Germinal center (tissue), 1 donor: ENCODE measurements at regions not wholly inside any gene's neighbourhood (a gene's known extent, or its start where the extent isn't known, plus 50 kb on each side); places are given as distances from the start of the nearest gene placed in this dataset.
"Not testable (repeated sequence)": the region's sequence is repeated elsewhere in the genome, so short reads cannot be mapped to it uniquely, and the experiment has no call there.

Experiments used
- DNase-seq: peaks from one replicate; pipeline ENCODE4 v3.0.0; 2012; ENCODE audit warnings: mixed read lengths, low spot score

GRCh38 chr16:51542981-51543815 lies 392.1 kb upstream of the SALL1 start:
- DNase-seq = no peak

GRCh38 chr16:51540259-51540658 lies 389.2 kb upstream of the SALL1 start:
- DNase-seq = no peak

DNA sequence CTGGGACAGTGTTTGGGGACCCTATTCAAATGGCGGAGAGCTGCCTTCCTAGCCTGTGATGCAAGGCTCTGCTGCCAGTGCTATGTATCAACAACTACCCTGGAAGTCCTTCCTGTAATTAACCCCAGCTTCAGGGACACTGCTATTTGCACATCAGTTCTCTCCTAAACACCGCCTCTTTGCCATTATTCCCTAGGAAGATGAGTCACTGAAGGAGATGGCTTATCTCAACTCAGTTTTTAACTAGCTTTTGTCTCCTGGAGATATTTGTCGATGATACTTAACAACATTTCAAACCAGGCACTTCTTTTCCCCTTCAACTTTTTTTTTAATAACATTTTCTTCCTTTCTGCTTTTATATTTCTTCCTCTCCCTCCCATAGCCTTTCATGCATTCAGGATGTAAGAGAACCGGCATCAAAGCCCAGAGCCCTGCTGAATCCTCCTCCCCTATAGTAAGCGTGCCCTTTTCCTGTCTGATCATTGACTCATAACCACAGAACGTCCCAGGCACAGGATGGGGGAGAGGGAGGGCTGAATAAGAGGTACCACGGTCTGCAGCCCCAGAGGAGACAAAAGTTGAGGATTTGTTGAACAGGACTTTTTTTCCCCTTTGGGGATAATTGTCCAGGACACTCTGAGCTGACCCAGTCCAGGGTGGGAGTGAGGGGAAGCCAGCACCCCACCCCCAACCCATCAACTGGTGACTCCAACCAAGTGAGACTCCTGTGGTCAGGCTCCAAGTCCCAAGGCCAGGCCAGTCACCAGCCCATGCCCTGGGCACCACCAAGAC lies 387.8 kb upstream of the SALL1 start:
- no peak for DNase-seq

DNA sequence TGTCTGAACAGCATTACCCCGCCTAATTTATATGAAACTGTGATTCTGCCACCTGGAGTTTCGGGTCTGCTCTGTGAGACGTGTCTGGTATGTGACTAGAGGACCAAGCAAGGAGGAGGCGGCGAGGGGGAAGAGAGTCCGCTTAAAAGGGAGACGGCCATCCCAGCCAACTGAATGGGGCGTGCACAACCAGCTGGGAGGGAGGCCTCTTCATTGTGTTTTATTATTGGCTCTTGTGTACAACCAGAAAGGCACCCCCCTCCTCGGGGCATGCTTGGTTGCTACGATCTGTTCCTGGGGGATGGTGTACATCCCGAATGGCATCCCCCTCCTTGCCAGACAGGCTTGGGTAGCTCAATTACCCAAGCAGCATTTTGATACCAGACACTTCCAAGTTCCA lies 384.5 kb upstream of the SALL1 start:
- no peak for DNase-seq

GRCh38 chr16:51532551-51532950 lies 381.5 kb upstream of the SALL1 start:
- no peak for DNase-seq

DNA sequence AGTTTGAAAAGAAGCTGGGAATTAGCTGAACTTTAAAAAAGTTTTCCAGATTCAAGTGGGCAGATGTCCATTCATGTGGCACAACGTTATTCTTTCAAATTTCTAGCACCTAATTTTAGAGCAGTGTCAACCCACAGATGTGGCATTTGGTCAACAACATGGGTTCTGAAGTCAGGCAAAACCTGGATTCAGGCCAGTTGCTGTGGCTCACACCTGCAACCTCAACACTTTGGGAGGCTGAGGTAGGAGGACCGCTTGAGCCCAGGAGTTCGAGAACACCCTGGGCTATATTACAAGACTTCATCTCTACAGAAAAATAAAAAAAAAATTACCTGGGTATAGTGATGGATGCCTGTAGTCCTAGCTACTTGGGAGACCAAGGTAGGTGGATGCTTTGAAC lies 380.2 kb upstream of the SALL1 start:
- DNase-seq = no peak

GRCh38 chr16:51527349-51527748 lies 376.3 kb upstream of the SALL1 start:
- no peak for DNase-seq

DNA sequence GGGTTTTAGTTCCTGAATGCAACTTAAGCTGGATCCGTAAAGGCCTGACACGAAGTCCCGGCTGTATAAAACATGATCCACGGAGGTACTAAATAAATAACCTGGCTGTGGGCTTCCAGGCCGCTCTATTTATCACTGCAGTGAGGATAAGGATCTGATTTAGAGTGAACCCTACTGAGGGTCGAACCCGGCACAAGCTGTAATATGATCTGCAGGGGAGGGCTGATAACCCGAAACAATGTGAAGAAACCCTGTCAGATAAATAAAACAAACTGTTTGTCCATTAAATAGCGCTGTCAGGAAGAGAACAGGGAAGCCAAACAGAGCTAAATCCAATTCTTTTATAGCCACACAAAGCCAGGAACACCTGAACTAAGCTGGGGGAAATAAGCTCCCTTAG lies 375.6 kb upstream of the SALL1 start:
- no peak for DNase-seq

- DNase-seq = no peak
Observed at GRCh38 chr16:51524555-51525373, 373.7 kb upstream of the SALL1 start.

DNA sequence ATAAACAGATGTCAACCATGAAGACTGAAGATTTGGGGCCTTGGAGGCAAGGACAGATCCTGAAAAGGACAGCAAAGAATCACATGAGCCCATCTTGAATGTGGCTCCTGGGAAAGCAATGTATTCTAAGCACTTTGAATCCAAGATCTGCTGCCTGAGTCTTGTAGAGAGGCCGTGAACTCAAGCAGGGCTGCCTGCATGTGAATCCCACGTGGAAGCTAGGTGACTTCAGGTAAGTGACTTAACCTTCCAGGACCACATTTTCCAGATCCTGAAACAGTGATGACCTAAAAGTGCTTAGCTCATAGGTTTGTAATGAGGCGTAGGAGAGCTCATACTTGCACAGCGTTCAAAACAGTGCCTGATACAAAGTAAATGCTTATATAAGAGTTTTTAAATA lies 373.0 kb upstream of the SALL1 start:
- DNase-seq = no peak

DNA sequence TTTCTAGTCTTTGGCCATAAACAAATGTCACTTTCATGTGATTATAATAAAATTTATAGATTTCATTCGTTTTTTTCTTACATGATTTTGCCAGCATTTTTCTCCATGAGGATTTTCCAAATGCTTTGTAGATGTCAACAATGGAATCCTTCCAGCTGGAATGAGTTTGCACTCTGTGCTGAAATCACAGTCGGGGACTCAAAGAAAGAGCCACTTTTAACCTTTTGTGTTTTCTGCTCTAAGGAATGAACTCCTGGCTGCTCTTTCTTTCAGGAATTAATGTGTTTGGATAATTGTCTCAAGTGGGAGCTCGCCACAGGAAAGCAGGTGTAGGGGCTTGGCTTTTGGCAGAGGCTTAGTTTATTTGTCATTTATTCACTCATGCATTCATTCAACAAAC lies 372.3 kb upstream of the SALL1 start:
- DNase-seq = no peak

GRCh38 chr16:51522902-51523301 lies 371.8 kb upstream of the SALL1 start:
- no peak for DNase-seq

DNA sequence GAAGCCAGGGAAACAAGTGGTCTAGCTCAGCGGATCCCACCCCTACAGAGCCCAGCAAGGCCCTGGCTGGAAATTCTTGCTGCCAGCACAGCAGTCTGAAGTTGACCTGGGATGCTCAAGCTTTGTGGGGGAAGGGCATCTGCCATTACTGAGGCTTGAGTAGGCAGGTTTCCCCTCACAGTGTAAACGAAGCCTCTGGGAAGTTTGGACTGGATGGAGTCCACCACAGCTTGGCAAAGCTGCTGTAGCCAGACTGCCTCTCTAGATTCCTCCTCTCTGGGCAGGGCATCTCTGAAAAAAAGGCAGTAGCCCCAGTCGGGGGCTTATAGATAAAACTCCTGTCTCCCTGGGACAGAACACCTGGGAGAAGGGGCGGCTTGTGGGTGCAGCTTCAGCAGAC lies 365.9 kb upstream of the SALL1 start:
- DNase-seq = not testable (repeated sequence)

DNA sequence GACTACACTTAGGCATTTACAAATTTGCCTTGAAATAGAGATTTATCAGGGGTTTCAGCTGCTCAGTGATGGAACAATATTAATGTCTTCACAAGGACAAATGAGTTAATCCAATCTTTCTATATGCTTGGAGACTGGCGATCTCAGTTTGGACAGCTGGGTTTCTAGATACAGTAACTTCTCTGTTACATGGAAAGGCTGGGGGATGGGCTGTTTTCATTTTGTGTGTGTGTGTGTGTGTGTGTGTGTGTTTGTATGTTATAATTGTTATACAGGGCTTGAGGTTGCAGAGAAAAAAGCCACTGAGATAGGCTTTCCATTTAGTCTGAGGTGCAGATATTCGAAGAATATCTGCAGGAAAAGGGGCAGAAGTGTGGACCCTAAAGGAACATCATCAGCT lies 359.3 kb upstream of the SALL1 start:
- DNase-seq = no peak

DNA sequence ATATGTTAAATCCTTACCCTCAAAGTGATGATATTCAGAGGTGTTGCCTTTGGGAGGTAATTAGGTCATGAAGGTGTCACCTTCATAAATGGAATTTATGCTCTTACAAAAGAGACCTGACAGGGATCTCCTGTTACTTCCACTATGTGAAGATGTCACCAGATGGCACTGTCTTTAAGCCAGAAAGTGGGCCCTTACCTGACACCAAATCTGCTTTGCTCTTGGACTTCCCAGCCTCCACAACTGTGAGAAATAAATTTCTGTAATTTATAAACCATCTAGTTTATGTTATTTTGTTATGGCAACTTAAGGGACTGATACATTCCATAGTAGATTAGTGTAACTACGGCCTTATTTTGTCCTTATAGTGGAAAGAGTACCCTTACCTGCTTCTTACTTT lies 358.3 kb upstream of the SALL1 start:
- no peak for DNase-seq

DNA sequence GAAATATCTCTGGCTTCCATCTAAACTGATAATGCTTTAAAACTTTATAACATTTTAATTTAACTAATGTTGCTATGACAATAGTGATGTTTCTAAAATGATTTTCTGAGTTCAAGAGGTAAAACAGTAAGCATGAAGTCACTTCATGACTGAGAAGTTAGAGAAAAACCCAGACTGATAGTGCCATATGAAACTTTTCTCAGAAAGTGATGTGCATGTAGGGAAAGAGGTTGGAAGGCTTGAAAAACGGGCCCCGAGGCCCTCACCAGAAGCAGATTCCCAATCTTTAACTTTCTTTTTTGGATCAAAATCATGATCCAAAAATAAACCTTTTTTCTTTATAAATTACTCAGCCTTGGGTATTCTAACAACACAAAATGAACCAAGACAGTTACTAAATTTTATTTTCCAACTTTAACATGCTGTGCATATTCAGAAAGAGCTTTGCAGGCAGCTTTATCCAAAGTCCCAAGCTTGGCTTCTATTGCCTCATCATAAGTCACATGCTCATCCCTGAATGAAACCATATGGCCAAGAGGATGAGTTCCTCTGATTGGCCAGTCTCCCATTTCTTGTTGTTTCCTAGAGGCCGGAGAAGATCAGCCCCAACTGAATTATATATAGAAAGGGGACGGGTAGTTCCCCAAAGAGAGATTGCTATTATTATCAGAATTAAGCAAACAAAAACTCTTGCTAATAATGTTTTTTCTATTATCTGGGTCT lies 357.6 kb upstream of the SALL1 start:
- no peak for DNase-seq

DNA sequence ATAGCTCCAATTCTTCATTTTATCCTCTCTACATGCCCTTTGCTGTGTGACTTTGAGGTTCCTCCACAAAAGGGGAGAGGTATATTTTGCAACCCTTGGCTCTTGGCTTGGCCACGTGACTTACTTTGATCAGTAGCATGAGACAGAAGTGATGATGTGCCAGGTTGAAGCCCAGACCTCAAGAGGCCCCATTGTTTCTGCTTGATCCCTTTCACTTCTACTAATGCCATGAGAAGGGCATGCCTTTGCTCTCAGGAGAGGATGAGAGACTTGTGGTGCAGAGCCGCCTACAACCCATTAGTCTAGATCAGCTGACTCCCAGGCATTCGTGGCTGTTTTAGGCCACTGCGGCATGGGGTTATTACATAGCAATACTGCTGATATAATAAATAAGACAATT lies 356.2 kb upstream of the SALL1 start:
- DNase-seq = no peak

- DNase-seq = no peak
Observed at GRCh38 chr16:51500306-51500705, 349.2 kb upstream of the SALL1 start.

DNA sequence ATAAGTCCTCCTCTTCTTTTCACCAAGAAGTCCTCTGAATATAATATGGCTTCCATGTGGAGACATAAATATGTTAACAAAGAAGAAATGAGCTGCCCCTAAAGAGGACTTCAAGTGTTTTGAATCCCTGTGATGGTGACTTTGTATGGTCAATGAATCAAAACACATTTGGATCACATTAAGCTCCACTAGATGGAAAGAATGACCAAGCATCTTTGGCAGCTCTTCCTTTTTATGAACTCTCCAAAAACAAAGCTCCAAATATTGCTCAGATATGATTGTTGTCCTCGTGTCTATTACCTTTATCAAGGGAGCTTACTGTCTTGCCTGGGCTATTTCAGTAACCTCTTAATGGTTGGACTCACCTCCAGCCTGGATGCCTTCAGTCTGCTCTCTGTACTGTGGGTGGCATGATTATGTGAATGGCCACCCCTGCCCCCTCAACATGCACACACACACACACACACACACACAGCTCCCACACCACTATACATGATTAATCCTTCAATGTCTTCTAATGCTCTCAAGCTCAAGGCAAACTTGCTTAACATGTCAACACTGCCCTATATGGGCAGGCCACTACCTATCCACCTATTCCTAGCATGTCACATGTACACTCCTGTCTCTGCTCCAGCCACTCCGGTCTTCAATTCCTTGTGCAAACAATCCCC lies 346.6 kb upstream of the SALL1 start:
- DNase-seq = no peak

GRCh38 chr16:51490866-51491265 lies 339.8 kb upstream of the SALL1 start:
- DNase-seq = no peak

DNA sequence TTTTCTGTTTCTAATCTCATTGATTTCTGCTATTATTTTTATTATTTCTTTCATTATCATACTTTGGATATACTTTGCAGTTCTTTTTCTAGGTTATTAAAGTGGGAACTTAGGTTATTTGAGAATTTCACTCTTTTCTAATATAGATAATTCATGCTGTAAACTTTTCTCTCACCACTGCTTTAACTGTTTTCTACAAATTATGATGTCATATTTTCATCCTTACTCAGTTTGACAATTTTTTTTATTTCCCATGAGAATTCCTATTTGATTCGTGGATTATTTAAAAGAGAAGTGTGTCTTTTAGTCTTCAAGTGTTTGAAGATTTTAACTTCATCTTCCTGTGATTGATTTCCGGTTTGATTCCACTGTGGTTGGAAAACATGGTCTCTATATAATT lies 336.8 kb upstream of the SALL1 start:
- no peak for DNase-seq
